NCI-H748 treated with DMSO at 0.1 percent for 48 hours (cell line): ENCODE measurements at regions not wholly inside any gene's neighbourhood (a gene's known extent, or its start where the extent isn't known, plus 50 kb on each side); places are given as distances from the start of the nearest gene placed in this dataset.
"Not testable (repeated sequence)": the region's sequence is repeated elsewhere in the genome, so short reads cannot be mapped to it uniquely, and the experiment has no call there.

ENCODE experiments used
- DNase-seq: peaks from one replicate; lab custom pipeline; 2025; lab: John Stamatoyannopoulos, UW

GRCh38 chr18:54662986-54663385, 71.9 kb downstream of the DYNAP start:
- DNase-seq, result no peak

- not testable (repeated sequence) for DNase-seq
Measured at GRCh38 chr18:54669701-54670100, 78.7 kb downstream of the DYNAP start.

- DNase-seq, result peak; percentile 20
Measured at GRCh38 chr18:54671291-54671881, 80.3 kb downstream of the DYNAP start.

GRCh38 chr18:54672109-54672508, 81.1 kb downstream of the DYNAP start:
- DNase-seq, result no peak

GRCh38 chr18:54672846-54673475, 81.9 kb downstream of the DYNAP start:
- no peak for DNase-seq

GRCh38 chr18:54673936-54674335, 82.9 kb downstream of the DYNAP start:
- DNase-seq, result no peak

GRCh38 chr18:54675076-54675475, 84.0 kb downstream of the DYNAP start:
- DNase-seq, result no peak

GRCh38 chr18:54679318-54680149, 88.5 kb downstream of the DYNAP start:
- DNase-seq, result peak; percentile 48

- DNase-seq, result no peak
Measured at GRCh38 chr18:54684784-54685183, 93.7 kb downstream of the DYNAP start.

GRCh38 chr18:54689319-54689718, 98.3 kb downstream of the DYNAP start:
- DNase-seq, result no peak

- DNase-seq, result no peak
Measured at GRCh38 chr18:54690198-54690597, 99.2 kb downstream of the DYNAP start.

- no peak for DNase-seq
Measured at GRCh38 chr18:54692463-54692862, 101.4 kb downstream of the DYNAP start.

GRCh38 chr18:54696616-54697293, 105.7 kb downstream of the DYNAP start:
- DNase-seq, result no peak

GRCh38 chr18:54700580-54700979, 109.5 kb downstream of the DYNAP start:
- no peak for DNase-seq

- DNase-seq, result no peak
Measured at GRCh38 chr18:54702686-54703085, 111.6 kb downstream of the DYNAP start.

GRCh38 chr18:54710074-54710899, 118.0 kb upstream of the RAB27B start:
- DNase-seq, result no peak

GRCh38 chr18:54710900-54711281, 117.4 kb upstream of the RAB27B start:
- DNase-seq, result no peak

GRCh38 chr18:54712306-54712705, 116.0 kb upstream of the RAB27B start:
- DNase-seq, result no peak

GRCh38 chr18:54712758-54713157, 115.5 kb upstream of the RAB27B start:
- DNase-seq, result no peak

GRCh38 chr18:54713386-54713785, 114.9 kb upstream of the RAB27B start:
- no peak for DNase-seq

- DNase-seq, result no peak
Measured at GRCh38 chr18:54714851-54715250, 113.4 kb upstream of the RAB27B start.

- DNase-seq, result no peak
Measured at GRCh38 chr18:54716586-54716985, 111.7 kb upstream of the RAB27B start.
